HK-2 (cell line): ENCODE measurements at regions not wholly inside any gene's neighbourhood (a gene's known extent, or its start where the extent isn't known, plus 50 kb on each side); places are given as distances from the start of the nearest gene placed in this dataset.
"Not testable (repeated sequence)": the region's sequence is repeated elsewhere in the genome, so short reads cannot be mapped to it uniquely, and the experiment has no call there.

ENCODE experiments used
- DNase-seq: peaks from one replicate; pipeline ENCODE4 v3.0.0-alpha.2; 2018; ENCODE audit not compliant: unreplicated experiment

DNA sequence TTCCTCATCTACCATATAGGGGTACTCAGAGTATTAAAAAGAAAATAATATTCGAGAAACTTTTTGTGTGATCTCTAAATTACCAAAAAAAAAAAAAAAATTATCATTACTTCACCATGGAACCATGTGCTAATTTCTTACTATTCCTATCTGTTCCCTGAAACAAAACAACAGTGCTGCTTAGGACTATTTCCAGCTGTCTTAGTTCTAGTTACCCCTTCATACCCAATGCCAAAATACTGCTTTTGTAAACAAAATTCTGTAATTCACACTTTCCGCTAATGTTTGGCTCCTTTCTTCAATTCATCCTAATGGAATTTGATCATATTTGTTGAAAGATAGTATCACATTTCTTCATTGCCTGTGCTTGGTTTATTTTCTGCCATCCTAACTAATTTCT is 470.2 kb downstream of the BTG1 start:
- DNase-seq = no peak

DNA sequence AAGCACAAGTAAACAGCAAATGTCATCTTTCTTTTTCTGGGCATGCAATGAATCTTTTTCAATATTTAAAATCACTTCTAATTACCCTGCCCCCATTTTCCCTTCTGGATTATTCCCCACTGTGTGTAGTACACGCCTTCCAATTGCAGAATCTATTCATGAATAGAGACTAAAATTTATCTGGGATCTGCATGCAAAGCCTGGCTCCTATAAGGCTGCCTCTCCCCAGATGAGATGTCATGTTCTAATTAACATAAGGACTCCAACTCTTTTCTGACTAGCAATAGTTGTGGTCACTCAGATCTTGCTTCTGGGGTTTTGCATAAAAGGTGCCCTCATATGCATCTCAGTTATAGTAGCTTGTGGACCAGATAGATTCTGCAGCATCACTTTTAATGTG is 473.5 kb downstream of the BTG1 start:
- DNase-seq = no peak

- no peak for DNase-seq
Measured at GRCh38 chr12:91667694-91668093, 478.0 kb downstream of the BTG1 start.

GRCh38 chr12:91663744-91664143 is 481.1 kb upstream of the DCN start:
- DNase-seq = no peak

DNA sequence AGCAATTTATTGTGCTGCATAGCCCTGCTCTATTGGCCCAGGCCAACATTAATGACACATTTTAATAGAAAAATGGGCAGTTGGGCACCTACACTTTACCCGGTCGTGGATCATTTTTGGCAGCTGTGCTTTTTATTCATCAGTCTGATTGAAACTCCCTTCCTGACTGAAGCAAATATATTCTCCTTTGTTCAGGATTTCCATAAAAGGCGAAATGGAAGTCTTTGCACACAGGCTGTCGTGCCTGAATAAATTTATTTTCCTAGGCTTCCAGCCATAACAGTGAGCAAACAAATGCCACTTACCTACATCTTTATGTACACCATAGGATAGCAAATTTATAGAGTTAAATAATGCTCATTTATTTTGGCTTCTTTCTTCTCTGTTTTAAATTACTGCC is 480.7 kb upstream of the DCN start:
- no peak for DNase-seq

GRCh38 chr12:91662021-91662420 is 479.4 kb upstream of the DCN start:
- DNase-seq = no peak

DNA sequence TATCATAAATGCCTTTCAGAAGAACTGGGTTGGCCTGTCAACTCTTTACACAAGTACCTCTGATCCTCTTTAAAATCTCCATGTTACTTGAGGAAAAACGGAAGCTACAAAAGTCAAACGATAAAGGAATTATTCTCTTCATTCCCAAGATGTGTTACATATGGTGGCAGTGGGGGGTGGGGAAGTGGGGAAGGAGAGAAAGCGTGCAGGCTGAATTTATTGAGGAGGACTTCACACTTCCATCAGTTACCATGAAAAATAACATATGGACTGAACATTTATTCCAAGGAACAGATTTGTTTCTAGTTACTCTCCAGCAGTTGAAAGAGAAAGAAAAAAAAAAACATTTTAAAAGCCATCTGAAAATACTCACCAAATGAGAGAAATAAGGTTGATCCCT is 474.4 kb upstream of the DCN start:
- DNase-seq = no peak

DNA sequence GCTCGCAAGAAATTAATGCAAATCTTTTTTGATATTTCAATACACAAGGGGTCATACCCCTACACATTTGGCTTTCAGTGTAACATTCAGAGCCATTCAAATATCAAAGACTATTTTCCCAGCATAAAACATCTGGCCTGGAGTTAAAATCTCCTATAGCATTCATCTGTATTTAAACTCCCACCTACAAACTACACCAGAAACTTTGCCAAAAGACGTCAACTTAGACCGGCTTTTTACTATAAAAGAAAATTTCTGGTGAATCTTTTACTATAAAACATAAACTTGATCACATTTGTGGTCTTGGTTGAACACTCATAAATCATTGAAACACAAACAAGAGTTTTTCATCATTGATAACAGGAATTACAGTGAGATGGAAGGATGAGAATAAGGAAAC is 473.3 kb upstream of the DCN start:
- no peak for DNase-seq

GRCh38 chr12:91654087-91654486 is 471.5 kb upstream of the DCN start:
- DNase-seq = no peak

DNA sequence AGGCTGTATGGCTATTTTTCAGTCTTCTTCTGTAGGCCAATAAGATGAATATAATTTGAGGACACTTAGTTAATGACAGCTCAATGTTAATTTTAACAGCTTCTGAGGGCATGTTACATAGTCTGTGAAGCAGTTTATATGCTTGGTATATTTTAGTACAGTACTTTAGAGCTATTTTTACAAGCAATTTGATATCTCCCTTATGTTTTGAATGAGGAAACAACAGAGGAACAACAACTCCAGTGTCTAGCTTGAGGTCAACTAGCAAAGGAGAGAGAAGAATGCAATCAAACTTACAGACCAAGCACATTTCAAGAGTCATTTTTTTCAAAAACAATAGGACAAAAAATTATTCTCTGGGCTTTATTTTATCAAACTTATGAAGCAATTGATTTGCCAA is 469.1 kb upstream of the DCN start:
- DNase-seq = no peak

DNA sequence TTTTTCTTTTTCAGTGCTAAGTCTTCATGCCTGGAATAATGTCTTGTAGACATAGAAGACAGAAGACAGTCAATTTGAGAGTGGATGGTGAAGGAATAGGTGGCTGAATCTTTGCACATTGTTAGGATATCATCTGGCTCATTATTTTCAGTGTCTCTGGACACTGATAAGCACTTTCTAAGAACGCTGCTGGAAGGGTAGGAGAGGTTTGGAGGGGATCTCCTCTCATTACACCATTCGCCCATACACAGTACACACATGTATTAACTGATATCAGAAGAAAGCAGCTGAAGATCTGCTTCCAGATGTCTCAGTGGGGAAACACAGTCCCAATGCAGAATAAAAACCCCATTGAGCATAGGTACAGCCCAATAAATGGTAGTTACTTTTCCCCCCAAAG is 461.1 kb upstream of the DCN start:
- no peak for DNase-seq

DNA sequence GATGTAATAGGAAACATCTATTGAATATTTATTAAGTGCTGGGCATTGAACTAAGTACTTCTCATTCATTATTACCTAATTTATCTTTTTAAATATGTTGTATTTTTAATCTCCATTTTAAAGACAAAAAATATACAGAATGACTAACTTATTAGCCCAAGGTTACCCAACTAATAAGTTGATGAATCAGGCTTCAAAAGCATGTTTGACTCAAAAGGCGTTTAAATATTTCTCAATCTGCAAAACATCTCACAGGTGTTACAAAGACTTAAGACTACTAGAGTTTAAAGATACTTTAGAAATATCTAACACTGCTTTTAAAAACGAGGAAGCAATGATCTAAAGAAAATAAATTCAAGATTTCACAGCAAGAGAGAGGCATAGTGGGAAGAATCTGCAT is 457.4 kb upstream of the DCN start:
- no peak for DNase-seq

DNA sequence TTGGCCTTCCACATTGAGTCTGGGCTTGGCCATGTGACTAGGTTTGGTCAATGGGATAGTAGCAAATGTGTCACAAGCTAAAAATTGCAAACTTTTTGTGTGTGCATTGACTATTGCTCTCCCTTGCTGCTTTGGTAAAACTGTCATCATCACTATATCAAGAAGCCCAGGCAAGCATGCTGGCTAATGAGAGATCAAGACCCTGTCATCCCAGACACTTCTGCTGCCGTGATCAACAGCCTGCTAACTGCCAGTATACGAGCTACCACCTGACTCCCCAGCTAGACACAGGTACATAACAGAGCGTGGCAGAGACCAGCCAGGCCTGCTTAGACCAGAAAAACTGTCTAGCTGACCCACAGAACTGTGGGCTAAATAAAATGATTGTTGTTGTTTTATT is 456.7 kb upstream of the DCN start:
- DNase-seq = no peak

DNA sequence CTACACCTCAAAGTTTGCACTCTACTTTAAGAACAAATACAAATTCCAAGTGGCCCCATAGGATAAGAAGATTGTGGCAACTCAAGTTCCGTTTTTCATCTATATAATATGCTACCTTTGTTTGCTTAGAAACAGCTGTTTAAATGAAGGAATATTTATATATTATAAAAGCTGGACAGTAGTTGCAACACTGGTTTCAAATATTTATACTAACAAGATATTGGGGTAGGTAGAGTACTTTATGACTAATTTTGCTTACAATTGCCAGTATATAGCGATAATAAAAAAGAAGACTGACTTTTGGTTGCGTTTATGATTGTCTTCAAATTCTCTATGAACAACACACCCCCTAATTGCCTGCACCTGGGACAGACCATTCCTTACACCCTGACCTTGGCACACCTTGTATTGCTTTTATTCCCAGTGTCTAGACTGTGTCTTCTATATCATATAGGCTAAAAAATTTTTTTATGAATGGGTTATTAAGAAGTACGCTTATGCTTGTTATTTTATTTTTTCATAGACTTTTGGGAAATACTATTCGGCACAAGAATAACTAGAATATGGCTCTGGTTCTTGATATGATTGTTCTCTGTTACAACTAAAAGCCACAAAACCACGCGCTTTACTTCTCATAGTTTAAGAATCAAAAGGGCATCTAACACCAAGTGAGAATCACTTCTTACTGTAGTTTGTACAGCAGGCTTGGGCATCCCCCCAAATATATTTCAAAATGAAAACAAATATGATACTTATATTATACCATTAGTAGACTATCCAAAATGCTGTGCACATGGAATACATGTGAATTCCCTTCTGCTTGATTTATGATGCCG is 455.4 kb upstream of the DCN start:
- no peak for DNase-seq

DNA sequence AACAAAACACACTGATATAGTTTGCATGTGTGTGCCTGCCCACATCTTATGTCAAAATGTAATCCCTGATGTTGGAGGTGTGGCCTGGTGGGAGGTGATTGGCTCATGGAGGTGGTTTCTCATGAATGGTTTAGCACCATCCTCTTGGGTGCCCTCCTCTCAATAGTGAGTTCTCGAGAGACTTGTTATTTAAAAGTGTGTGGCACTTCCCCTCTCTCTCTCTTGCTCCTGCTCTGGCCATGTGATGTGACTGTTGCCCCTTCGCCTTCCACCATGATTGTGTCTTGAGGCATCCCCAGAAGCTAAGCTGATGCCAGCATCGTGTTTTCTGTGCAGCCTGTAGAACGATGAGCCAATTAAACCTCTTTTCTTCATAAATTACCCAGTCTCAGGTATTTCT is 454.1 kb upstream of the DCN start:
- DNase-seq = no peak

DNA sequence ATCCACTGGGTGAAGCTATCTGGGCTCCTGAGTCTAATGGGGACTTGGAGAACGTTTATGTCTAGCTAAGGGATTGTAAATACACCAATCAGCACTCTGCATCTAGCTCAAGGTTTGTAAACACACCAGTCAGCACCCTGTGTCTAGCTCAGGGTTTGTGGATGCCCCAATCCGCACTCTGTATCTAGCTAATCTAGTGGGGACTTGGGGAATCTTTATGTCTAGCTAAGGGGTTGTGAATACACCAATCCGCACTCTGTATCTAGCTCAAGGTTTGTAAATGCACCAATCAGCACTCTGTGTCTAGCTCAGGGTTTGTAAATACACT is 451.7 kb upstream of the DCN start:
- not testable (repeated sequence) for DNase-seq

- DNase-seq = no peak
Measured at GRCh38 chr12:91633734-91634357, 451.2 kb upstream of the DCN start.

DNA sequence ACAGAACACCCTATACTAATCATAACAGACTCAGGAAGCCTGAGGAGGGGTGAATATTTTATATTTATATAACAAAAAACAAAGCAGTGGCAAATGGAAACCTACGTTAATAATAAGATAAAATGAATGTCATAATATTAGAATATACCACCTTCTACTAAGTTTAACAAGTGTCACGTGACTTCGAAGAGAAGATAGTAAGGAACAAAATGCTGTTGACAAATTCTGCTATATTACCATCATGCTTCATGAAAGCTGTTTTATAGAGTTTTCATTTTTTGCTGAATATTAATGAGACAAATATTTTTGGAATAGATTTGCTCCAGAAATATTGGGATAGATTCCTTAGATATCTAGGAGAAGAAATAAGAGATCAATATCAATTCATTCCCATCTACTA is 450.6 kb upstream of the DCN start:
- no peak for DNase-seq

GRCh38 chr12:91632042-91632786 is 449.6 kb upstream of the DCN start:
- DNase-seq = no peak

DNA sequence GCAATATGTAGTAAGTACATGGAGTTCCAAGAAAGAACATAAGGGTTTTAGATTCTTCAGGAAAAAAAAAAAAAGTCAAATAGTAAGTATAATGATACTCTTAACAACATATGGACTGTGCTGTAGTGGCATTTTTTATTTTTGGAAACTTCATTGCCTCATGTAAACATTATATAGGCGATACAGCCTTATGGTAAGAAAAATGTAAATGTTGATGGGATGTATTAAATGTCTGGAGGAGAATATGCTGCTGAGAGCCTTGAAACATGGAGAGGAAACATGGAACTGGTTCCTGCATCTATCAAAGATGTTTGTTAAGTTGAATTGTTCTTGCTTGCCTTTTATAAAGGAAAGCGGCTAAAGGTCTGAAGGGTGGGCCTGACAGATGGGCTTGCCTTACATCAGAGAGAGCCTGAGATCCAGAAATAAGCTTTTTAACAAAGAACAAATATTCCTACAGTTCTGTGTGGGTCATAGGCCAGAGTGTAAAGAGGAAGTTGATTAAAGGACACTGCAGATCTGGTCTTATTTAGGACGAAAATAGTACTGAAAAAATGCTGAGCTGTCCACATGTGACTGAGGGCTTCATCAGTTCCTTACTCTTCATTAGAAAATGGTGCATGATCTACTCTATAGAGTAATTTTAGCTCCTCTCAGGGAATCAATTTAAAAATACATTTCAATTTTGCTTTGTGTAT is 448.1 kb upstream of the DCN start:
- no peak for DNase-seq

- no peak for DNase-seq
Measured at GRCh38 chr12:91630083-91630482, 447.5 kb upstream of the DCN start.

GRCh38 chr12:91629440-91629839 is 446.8 kb upstream of the DCN start:
- DNase-seq = no peak

GRCh38 chr12:91628656-91629055 is 446.0 kb upstream of the DCN start:
- no peak for DNase-seq
